Prostate gland (tissue), 2 donors: ENCODE measurements at regions not wholly inside any gene's neighbourhood (a gene's known extent, or its start where the extent isn't known, plus 50 kb on each side); places are given as distances from the start of the nearest gene placed in this dataset.

Experiments
- CTCF ChIP-seq, 4 experiments: fragments of 200-600 bp in 2 of 4; fragments of 450-650 bp in 2 of 4; sonication (generic) in 2 of 4; IDR thresholded peaks; 1 replicate in 3 of 4; 2 replicates in 1 of 4; pipeline ENCODE4 v1.5.1; 2016 to 2019; ENCODE audit warnings: antibody characterized with exemption in 4 of 4, mild to moderate bottlenecking in 2 of 4, moderate library complexity in 2 of 4
- POLR2A ChIP-seq: fragments of 450-650 bp; IDR thresholded peaks from one replicate; pipeline ENCODE4 v1.6.1; 2016; ENCODE audit warnings: antibody characterized with exemption, mild to moderate bottlenecking
- POLR2AphosphoS5 ChIP-seq: sonication (generic); formaldehyde crosslinking; IDR thresholded peaks from one replicate; pipeline ENCODE4 v1.6.1; 2017; ENCODE audit warnings: antibody characterized with exemption

- no peak for TF ChIP-seq POLR2A
- no peak for TF ChIP-seq CTCF (IDR thresholded peaks at IDR 0.05)
- TF ChIP-seq POLR2AphosphoS5, result no peak
Measured at GRCh38 chr16:54591816-54592246, 305.2 kb upstream of the IRX3 start.
